ENCODE measurements at regions not wholly inside any gene's neighbourhood (a gene's known extent, or its start where the extent isn't known, plus 50 kb on each side); places are given as distances from the start of the nearest gene placed in this dataset.
A peak's percentile ranks its signal among the peaks of the same experiment; 100 is the strongest.

- peak in 1 of 2 experiments; percentile 92; a peak in 2 of 4 replicates for TF ChIP-seq ZMIZ1 (IDR thresholded peaks at IDR 0.05; ENCODE audit: low read depth in 2 of 2, low read length in 2 of 2)
- no peak for TF ChIP-seq ZBTB43 (CRISPR knock-in tag; IDR thresholded peaks at IDR 0.05)
- TF ChIP-seq CBX8 (IDR thresholded peaks at IDR 0.05; ENCODE audit: borderline replicate concordance, extremely low read depth, low read depth, low read length, poor library complexity, severe bottlenecking): no peak
- TF ChIP-seq TAF1 (IDR thresholded peaks at IDR 0.05; ENCODE audit: control insufficient read depth, extremely low read depth, insufficient read depth, low read length, severe bottlenecking): peak; percentile 31
- TF ChIP-seq ADNP (tag; IDR thresholded peaks at IDR 0.05): no peak
- 0 out of 2 replicates have a peak, but pooled peaks have one; percentile 14 for TF ChIP-seq ZNF830 (CRISPR knock-in tag; IDR thresholded peaks at IDR 0.05)
- TF ChIP-seq SRF (CRISPR knock-in tag; IDR thresholded peaks at IDR 0.05): peak; percentile 93 to 100
- TF ChIP-seq ZBTB9 (CRISPR knock-in tag; IDR thresholded peaks at IDR 0.05): peak; percentile 70
- no peak for TF ChIP-seq ZNF512 (tag; IDR thresholded peaks at IDR 0.05)
- peak; percentile 90 for TF ChIP-seq ZNF766 (CRISPR knock-in tag; conservative IDR thresholded peaks at IDR 0.05)
- TF ChIP-seq ZKSCAN1 (IDR thresholded peaks at IDR 0.05; ENCODE audit: low read depth, low read length): no peak; the same call in 1 of the 2 replicates
These were observed 93.5 kb upstream of the NDUFV2 start (continued) for GRCh38 chr18:9008709-9009635.

Data from K562 (cell line).